HG03095 (cell line): ENCODE measurements at regions not wholly inside any gene's neighbourhood (a gene's known extent, or its start where the extent isn't known, plus 50 kb on each side); places are given as distances from the start of the nearest gene placed in this dataset.
A peak's percentile ranks its signal among the peaks of the same experiment; 100 is the strongest.

Source experiments
- ATAC-seq: cut with Tn5 transposase; IDR thresholded peaks from one replicate; pipeline ENCODE4 v1.9.1; 2021; ENCODE audit warnings: moderate library complexity; ENCODE audit not compliant: unreplicated experiment

GRCh38 chr6:126419901-126420300, 80.0 kb downstream of the CENPW start:
- no peak for ATAC-seq

GRCh38 chr6:126422912-126423311, 83.0 kb downstream of the CENPW start:
- no peak for ATAC-seq

GRCh38 chr6:126427713-126428112, 87.8 kb downstream of the CENPW start:
- no peak for ATAC-seq

GRCh38 chr6:126429866-126430265, 90.0 kb downstream of the CENPW start:
- ATAC-seq: no peak

- ATAC-seq: no peak
Measured at GRCh38 chr6:126432564-126432963, 92.6 kb downstream of the CENPW start.

- no peak for ATAC-seq
Measured at GRCh38 chr6:126433927-126434326, 94.0 kb downstream of the CENPW start.

GRCh38 chr6:126437205-126437604, 97.3 kb downstream of the CENPW start:
- ATAC-seq: no peak

- ATAC-seq: no peak
Measured at GRCh38 chr6:126439040-126439439, 99.1 kb downstream of the CENPW start.

GRCh38 chr6:126440923-126441322, 101.0 kb downstream of the CENPW start:
- no peak for ATAC-seq

- no peak for ATAC-seq
Measured at GRCh38 chr6:126444659-126445273, 104.9 kb downstream of the CENPW start.

- ATAC-seq: no peak
Measured at GRCh38 chr6:126446248-126446647, 106.3 kb downstream of the CENPW start.

GRCh38 chr6:126447367-126447766, 107.5 kb downstream of the CENPW start:
- no peak for ATAC-seq

GRCh38 chr6:126461045-126461444, 121.1 kb downstream of the CENPW start:
- ATAC-seq: no peak

GRCh38 chr6:126464245-126464644, 124.3 kb downstream of the CENPW start:
- no peak for ATAC-seq

- no peak for ATAC-seq
Measured at GRCh38 chr6:126475449-126475848, 135.5 kb downstream of the CENPW start.

- ATAC-seq: peak; percentile 76
Measured at GRCh38 chr6:126477678-126478077, 137.8 kb downstream of the CENPW start.

- ATAC-seq: no peak
Measured at GRCh38 chr6:126480268-126480667, 140.4 kb downstream of the CENPW start.

- ATAC-seq: no peak
Measured at GRCh38 chr6:126481319-126481718, 141.4 kb downstream of the CENPW start.

GRCh38 chr6:126504792-126505191, 164.9 kb downstream of the CENPW start:
- ATAC-seq: no peak

- ATAC-seq: no peak
Measured at GRCh38 chr6:126513198-126513597, 173.3 kb downstream of the CENPW start.

- ATAC-seq: no peak
Measured at GRCh38 chr6:126516411-126516810, 176.5 kb downstream of the CENPW start.

GRCh38 chr6:126524811-126525326, 185.0 kb downstream of the CENPW start:
- ATAC-seq: no peak

GRCh38 chr6:126526547-126526946, 186.6 kb downstream of the CENPW start:
- no peak for ATAC-seq
